HG03521 (cell line): ENCODE measurements at regions not wholly inside any gene's neighbourhood (a gene's known extent, or its start where the extent isn't known, plus 50 kb on each side); places are given as distances from the start of the nearest gene placed in this dataset.

Source experiments
- ATAC-seq: cut with Tn5 transposase; IDR thresholded peaks from one replicate; pipeline ENCODE4 v1.9.1; 2021; ENCODE audit warnings: mild to moderate bottlenecking, moderate library complexity; ENCODE audit not compliant: unreplicated experiment

- no peak for ATAC-seq
Measured at GRCh38 chr4:136337216-136337615, 1195.1 kb downstream of the PCDH18 start.

GRCh38 chr4:136336479-136336878, 1195.8 kb downstream of the PCDH18 start:
- no peak for ATAC-seq

- no peak for ATAC-seq
Measured at GRCh38 chr4:136329042-136329662, 1203.1 kb downstream of the PCDH18 start.

GRCh38 chr4:136328131-136328530, 1204.2 kb downstream of the PCDH18 start:
- no peak for ATAC-seq

- ATAC-seq, result no peak
Measured at GRCh38 chr4:136320465-136320813, 1211.9 kb downstream of the PCDH18 start.

- no peak for ATAC-seq
Measured at GRCh38 chr4:136319789-136320464, 1212.4 kb downstream of the PCDH18 start.

GRCh38 chr4:136316961-136317360, 1215.3 kb downstream of the PCDH18 start:
- ATAC-seq, result no peak

GRCh38 chr4:136314686-136315085, 1217.6 kb downstream of the PCDH18 start:
- no peak for ATAC-seq

GRCh38 chr4:136311774-136312173, 1220.5 kb downstream of the PCDH18 start:
- no peak for ATAC-seq

GRCh38 chr4:136307765-136308164, 1224.5 kb downstream of the PCDH18 start:
- ATAC-seq, result no peak

- no peak for ATAC-seq
Measured at GRCh38 chr4:136306361-136306760, 1225.9 kb downstream of the PCDH18 start.

- no peak for ATAC-seq
Measured at GRCh38 chr4:136302566-136302965, 1229.7 kb downstream of the PCDH18 start.

- ATAC-seq, result no peak
Measured at GRCh38 chr4:136301749-136302495, 1230.4 kb downstream of the PCDH18 start.

- no peak for ATAC-seq
Measured at GRCh38 chr4:136283977-136284376, 1248.3 kb downstream of the PCDH18 start.

- ATAC-seq, result no peak
Measured at GRCh38 chr4:136281889-136282288, 1250.4 kb downstream of the PCDH18 start.

- ATAC-seq, result no peak
Measured at GRCh38 chr4:136281307-136281706, 1251.0 kb downstream of the PCDH18 start.

GRCh38 chr4:136277741-136278140, 1254.6 kb downstream of the PCDH18 start:
- no peak for ATAC-seq

GRCh38 chr4:136246876-136247275, 1285.4 kb downstream of the PCDH18 start:
- no peak for ATAC-seq

- no peak for ATAC-seq
Measured at GRCh38 chr4:136241221-136241986, 1290.9 kb downstream of the PCDH18 start.

- no peak for ATAC-seq
Measured at GRCh38 chr4:136227315-136227714, 1305.0 kb downstream of the PCDH18 start.

- no peak for ATAC-seq
Measured at GRCh38 chr4:136219592-136220125, 1312.6 kb downstream of the PCDH18 start.
